ENCODE measurements at regions not wholly inside any gene's neighbourhood (a gene's known extent, or its start where the extent isn't known, plus 50 kb on each side); places are given as distances from the start of the nearest gene placed in this dataset.

- H3K4me3 ChIP-seq (ENCODE audit: control insufficient read depth, low read depth, low read length) = no peak overlapping the region
- no peak for DNase-seq (ENCODE audit: low read depth)
- TF ChIP-seq, protein P1, sequence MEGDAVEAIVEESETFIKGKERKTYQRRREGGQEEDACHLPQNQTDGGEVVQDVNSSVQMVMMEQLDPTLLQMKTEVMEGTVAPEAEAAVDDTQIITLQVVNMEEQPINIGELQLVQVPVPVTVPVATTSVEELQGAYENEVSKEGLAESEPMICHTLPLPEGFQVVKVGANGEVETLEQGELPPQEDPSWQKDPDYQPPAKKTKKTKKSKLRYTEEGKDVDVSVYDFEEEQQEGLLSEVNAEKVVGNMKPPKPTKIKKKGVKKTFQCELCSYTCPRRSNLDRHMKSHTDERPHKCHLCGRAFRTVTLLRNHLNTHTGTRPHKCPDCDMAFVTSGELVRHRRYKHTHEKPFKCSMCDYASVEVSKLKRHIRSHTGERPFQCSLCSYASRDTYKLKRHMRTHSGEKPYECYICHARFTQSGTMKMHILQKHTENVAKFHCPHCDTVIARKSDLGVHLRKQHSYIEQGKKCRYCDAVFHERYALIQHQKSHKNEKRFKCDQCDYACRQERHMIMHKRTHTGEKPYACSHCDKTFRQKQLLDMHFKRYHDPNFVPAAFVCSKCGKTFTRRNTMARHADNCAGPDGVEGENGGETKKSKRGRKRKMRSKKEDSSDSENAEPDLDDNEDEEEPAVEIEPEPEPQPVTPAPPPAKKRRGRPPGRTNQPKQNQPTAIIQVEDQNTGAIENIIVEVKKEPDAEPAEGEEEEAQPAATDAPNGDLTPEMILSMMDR (conservative IDR thresholded peaks at IDR 0.05; ENCODE audit: control insufficient read depth, insufficient read depth, low read depth, low read length) = no peak
Observed at GRCh38 chr2:181142514-181142913, 162.1 kb downstream of the UBE2E3 start.

DNA sequence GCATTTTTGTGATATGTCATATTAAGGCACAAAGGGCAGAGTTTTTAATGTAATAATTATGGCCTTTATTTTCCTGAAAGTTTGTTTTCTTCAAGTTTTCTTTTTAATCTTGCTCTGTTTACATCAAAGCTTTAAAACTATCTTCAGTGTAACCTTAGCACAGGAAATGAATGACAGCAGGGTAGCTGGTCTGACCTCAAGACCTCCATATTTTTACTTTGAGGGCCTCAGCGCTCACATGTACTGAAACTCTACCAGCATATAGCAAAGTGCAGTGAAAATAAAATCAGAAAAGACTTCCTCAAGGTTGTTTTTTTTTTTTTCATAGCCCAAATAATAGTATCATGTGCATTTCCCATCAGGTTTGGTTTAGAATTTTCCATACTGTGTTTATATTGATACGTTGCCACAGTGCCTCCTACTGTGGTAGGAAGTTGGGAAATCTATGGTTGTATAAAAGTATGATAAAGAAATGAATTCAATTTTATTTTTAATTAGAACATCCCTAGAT, 163.4 kb downstream of the UBE2E3 start:
- no peak for DNase-seq (ENCODE audit: low read depth)
- no peak overlapping the region for H3K4me3 ChIP-seq (ENCODE audit: control insufficient read depth, low read depth, low read length)
- TF ChIP-seq, protein P1 (conservative IDR thresholded peaks at IDR 0.05; ENCODE audit: control insufficient read depth, insufficient read depth, low read depth, low read length) = no peak

DNA sequence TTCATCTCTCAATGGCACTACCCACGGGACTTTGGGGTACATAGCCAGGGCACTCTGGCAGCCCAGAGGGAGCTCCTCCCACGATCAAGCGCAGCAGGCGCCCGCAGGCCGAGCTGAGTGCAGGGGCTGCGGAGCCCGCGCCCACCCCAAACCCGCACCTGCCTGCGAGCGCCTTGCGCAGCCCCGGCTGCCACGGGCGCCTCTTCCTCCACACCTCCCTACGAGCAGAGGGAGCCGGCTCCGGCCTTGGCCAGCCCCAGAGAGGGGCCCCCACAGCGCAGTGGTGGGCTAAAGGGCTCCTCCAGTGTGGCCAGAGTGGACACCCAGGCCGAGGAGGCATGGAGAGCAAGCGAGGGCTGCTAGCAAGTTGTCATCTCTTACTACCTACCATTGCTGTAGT, 165.2 kb downstream of the UBE2E3 start:
- H3K4me3 ChIP-seq (ENCODE audit: control insufficient read depth, low read depth, low read length) = no peak overlapping the region
- no peak for DNase-seq (ENCODE audit: low read depth)
- TF ChIP-seq, protein P1 (conservative IDR thresholded peaks at IDR 0.05; ENCODE audit: control insufficient read depth, insufficient read depth, low read depth, low read length) = no peak

- no peak for DNase-seq (ENCODE audit: low read depth)
- TF ChIP-seq, protein P1 (conservative IDR thresholded peaks at IDR 0.05; ENCODE audit: control insufficient read depth, insufficient read depth, low read depth, low read length) = no peak
- H3K4me3 ChIP-seq (ENCODE audit: control insufficient read depth, low read depth, low read length) = no peak overlapping the region
Observed at GRCh38 chr2:181146171-181146570, 165.8 kb downstream of the UBE2E3 start.

DNA sequence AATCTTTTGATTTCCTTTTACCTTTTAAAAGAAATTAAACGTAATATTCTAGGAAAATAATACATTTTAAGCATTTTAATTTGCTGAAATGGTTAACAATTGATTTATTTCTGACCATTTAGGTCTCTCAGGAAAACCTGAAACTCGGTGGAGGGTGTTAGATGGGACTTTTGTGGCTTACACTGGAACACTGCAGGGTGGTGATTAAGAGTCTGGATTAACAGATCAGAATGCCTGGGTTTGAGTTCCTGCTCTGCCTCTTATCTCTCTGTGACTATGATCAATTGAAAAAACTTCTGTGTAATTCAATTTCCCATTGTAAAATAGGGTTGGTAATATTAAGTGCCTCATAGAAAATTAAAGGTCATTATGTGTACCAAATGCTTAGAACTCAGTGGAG, 168.7 kb downstream of the UBE2E3 start:
- H3K4me3 ChIP-seq (ENCODE audit: control insufficient read depth, low read depth, low read length) = no peak overlapping the region
- DNase-seq (ENCODE audit: low read depth) = no peak
- TF ChIP-seq, protein P1 (conservative IDR thresholded peaks at IDR 0.05; ENCODE audit: control insufficient read depth, insufficient read depth, low read depth, low read length) = no peak

GRCh38 chr2:181152226-181152625, 171.8 kb downstream of the UBE2E3 start:
- no peak overlapping the region for H3K4me3 ChIP-seq (ENCODE audit: control insufficient read depth, low read depth, low read length)
- no peak for DNase-seq (ENCODE audit: low read depth)
- TF ChIP-seq, protein P1 (conservative IDR thresholded peaks at IDR 0.05; ENCODE audit: control insufficient read depth, insufficient read depth, low read depth, low read length) = no peak

DNA sequence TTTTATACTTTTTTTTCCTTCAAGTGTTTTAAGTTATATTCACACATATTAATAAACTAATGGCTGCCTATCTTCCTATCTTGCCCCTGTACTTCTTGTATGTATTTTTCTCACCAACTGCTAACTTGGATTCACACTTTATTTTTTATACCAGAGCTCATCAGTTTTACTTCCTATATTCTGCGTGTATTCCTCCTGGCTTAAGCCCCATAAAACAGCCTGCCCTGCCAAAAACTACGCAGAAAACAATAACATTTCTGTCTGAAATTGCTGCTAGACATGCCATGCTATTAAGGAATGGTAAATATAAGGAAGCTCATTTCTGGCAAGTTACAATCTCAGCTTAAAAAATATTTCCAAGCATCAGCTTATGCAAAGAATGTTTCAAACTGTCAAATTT, 172.3 kb downstream of the UBE2E3 start:
- no peak for DNase-seq (ENCODE audit: low read depth)
- no peak overlapping the region for H3K4me3 ChIP-seq (ENCODE audit: control insufficient read depth, low read depth, low read length)
- TF ChIP-seq, protein P1 (conservative IDR thresholded peaks at IDR 0.05; ENCODE audit: control insufficient read depth, insufficient read depth, low read depth, low read length) = no peak

All from fibroblast of mammary gland (primary cell).